Osteocyte (in vitro differentiated cells): ENCODE measurements at regions not wholly inside any gene's neighbourhood (a gene's known extent, or its start where the extent isn't known, plus 50 kb on each side); places are given as distances from the start of the nearest gene placed in this dataset.
"Not testable (repeated sequence)": the region's sequence is repeated elsewhere in the genome, so short reads cannot be mapped to it uniquely, and the experiment has no call there.

Experiments used
- DNase-seq: peaks from one replicate; pipeline ENCODE4 v3.0.0; 2021; ENCODE audit warnings: mixed read lengths; ENCODE audit not compliant: unreplicated experiment; ENCODE audit errors: extremely low spot score
- H3K27ac Mint-ChIP-seq: one replicate; pipeline ENCODE4 v1.8.0; 2021; ENCODE audit warnings: mild to moderate bottlenecking, mixed read lengths; ENCODE audit not compliant: unreplicated experiment
- H3K27me3 Mint-ChIP-seq: one replicate; pipeline ENCODE4 v1.8.0; 2021; ENCODE audit warnings: mixed read lengths; ENCODE audit not compliant: unreplicated experiment
- H3K36me3 Mint-ChIP-seq: one replicate; pipeline ENCODE4 v1.8.0; 2021; ENCODE audit warnings: mixed read lengths; ENCODE audit not compliant: unreplicated experiment
- H3K4me1 Mint-ChIP-seq: one replicate; pipeline ENCODE4 v1.8.0; 2021; ENCODE audit warnings: mixed read lengths; ENCODE audit not compliant: unreplicated experiment
- H3K4me3 Mint-ChIP-seq: one replicate; pipeline ENCODE4 v1.8.0; 2021; ENCODE audit warnings: mild to moderate bottlenecking, moderate library complexity, mixed read lengths; ENCODE audit not compliant: unreplicated experiment
- H3K9me3 Mint-ChIP-seq: one replicate; pipeline ENCODE4 v1.8.0; 2021; ENCODE audit warnings: mixed read lengths; ENCODE audit not compliant: unreplicated experiment
- TF ChIP-seq, protein P1 (sequence below): fragments of 200-600 bp; sonication (generic); IDR thresholded peaks from 2 replicates; pipeline ENCODE4 v1.5.0; 2021; ENCODE audit warnings: antibody characterized with exemption, mild to moderate bottlenecking, moderate library complexity

DNA sequence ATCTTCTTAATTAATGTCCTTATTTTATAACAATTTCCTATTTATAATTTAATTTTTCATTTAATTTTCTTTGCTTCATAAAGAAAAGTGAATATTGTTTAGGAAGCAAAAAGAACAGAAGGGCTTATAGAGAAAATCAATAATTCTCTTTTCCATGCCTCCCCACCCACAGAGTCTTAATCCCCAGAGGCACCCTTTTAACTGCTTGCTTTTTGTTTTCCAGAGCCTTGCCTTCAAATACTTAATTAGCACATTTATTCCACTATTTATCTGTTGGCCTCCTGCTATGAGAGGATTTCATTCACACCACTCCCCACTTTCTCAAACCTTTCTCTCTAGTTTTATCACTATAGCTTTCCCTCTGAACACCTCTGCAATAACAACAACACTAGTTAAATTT lies 373.6 kb downstream of the MBD2 start:
- H3K36me3 Mint-ChIP-seq = no peaks in the 10 kb centered on the region

DNA sequence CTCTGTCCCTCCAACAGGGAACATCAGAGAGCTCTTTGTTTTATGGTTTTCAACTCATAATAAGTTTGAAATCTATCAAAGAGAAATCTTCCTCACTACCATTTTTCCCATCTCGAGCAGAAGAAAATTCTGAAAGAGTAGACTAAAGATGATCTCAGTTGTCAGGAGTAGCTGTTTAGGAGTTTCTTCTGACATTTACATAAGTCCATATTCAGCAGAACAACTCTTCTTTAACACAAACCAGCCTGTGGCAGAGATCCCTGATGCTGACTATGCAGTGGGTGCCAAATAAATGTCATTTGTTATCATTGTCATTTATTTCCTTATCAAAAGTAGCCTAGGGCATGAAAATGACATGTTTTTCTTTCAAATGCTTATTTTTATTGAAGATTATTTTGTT lies 380.7 kb downstream of the MBD2 start:
- H3K4me1 Mint-ChIP-seq = no peaks in the 10 kb centered on the region
- H3K9me3 Mint-ChIP-seq = peaks cover 16% of the 10 kb centered on the region
- no peaks in the 10 kb centered on the region for H3K27me3 Mint-ChIP-seq
- no peak overlapping the region for H3K4me3 Mint-ChIP-seq
- no peak for DNase-seq
- H3K36me3 Mint-ChIP-seq = no peaks in the 10 kb centered on the region
- TF ChIP-seq, protein P1, sequence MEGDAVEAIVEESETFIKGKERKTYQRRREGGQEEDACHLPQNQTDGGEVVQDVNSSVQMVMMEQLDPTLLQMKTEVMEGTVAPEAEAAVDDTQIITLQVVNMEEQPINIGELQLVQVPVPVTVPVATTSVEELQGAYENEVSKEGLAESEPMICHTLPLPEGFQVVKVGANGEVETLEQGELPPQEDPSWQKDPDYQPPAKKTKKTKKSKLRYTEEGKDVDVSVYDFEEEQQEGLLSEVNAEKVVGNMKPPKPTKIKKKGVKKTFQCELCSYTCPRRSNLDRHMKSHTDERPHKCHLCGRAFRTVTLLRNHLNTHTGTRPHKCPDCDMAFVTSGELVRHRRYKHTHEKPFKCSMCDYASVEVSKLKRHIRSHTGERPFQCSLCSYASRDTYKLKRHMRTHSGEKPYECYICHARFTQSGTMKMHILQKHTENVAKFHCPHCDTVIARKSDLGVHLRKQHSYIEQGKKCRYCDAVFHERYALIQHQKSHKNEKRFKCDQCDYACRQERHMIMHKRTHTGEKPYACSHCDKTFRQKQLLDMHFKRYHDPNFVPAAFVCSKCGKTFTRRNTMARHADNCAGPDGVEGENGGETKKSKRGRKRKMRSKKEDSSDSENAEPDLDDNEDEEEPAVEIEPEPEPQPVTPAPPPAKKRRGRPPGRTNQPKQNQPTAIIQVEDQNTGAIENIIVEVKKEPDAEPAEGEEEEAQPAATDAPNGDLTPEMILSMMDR = no peak
- H3K27ac Mint-ChIP-seq = no peak overlapping the region

More for the DNA sequence above, 373.6 kb downstream of the MBD2 start:
- Mint-ChIP-seq H3K27ac (no peak overlapping the region), H3K4me3 (no peak overlapping the region), H3K27me3 (no peaks in the 10 kb centered on the region), H3K4me1 (no peaks in the 10 kb centered on the region), H3K9me3 (peaks cover 3% of the 10 kb centered on the region)
- DNase-seq = no peak
- TF ChIP-seq, protein P1 = no peak

DNA sequence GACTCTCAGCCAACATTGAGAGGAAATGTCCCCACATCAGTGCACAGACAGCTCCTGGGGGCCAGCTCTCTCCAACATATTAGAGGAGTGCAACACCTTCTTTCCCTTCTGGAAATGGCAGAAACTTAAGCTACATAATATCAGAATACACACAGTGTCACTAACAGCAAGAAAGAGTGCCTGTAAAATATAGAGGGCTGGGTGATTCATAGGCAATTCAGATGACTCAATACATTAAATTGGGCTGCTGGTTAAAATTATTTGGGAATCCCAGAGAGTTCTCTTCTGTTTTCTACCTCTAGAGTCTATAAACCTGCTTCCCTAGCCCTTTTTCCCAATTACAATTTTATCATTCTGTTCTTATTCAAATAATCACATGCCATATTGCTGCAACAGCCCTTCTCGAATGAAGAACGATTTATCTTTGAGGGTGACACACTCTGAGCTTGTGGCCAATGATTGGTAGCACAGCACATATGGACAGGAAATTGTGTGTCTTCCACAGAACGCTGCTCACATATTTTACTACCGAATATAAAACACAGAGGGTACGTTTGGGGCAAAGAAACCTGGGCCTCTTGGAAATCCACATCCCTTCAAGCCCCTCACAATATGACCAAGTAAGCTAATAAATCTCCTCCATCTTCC lies 381.2 kb downstream of the MBD2 start:
- H3K4me3 Mint-ChIP-seq = no peak overlapping the region
- no peaks in the 10 kb centered on the region for H3K4me1 Mint-ChIP-seq
- no peaks in the 10 kb centered on the region for H3K36me3 Mint-ChIP-seq
- no peak for DNase-seq
- TF ChIP-seq, protein P1 = no peak
- no peak overlapping the region for H3K27ac Mint-ChIP-seq
- H3K27me3 Mint-ChIP-seq = no peaks in the 10 kb centered on the region
- peaks cover 22% of the 10 kb centered on the region for H3K9me3 Mint-ChIP-seq

DNA sequence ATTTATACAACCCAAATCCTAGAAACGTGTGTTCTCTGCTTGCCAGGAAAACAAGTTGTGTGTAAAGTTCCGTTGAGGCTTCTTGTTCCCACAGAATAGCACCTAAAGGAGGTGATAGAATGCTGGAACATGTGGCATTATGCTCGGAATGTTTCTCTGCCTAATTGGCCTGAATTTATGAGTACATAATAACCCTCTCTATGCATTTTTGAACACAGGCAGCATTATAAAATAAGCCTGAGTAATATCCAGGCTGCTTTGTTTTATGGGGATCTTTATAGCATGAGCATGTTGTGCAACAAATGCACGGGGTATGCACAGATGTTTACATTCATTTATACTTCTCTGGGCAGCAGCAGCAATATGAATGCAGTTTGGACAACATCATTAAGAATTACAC lies 385.7 kb downstream of the MBD2 start:
- H3K36me3 Mint-ChIP-seq = no peaks in the 10 kb centered on the region
- peaks cover 30% of the 10 kb centered on the region for H3K9me3 Mint-ChIP-seq
- H3K27me3 Mint-ChIP-seq = no peaks in the 10 kb centered on the region
- no peak for DNase-seq
- H3K27ac Mint-ChIP-seq = no peak overlapping the region
- TF ChIP-seq, protein P1 = no peak
- no peaks in the 10 kb centered on the region for H3K4me1 Mint-ChIP-seq
- no peak overlapping the region for H3K4me3 Mint-ChIP-seq

DNA sequence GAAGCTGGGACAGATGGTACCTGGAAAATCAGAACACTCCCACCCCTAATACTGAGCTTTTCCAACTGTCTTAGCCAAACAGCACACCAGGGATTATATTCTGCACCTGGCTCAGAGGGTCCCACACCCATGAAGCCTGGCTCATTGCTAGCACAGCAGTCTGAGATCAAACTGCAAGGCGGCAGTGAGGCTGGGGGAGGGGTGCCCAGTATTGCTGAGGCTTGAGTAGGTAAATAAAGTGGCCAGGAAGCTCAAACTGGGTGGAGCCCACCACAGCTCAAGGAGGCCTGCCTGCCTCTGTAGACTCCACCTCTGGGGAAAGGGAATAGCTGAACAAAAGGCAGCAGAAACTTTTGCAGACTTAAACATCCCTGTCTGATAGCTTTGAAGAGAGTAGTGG lies 403.3 kb downstream of the MBD2 start:
- not testable (repeated sequence) for H3K4me1 Mint-ChIP-seq, H3K36me3 Mint-ChIP-seq, DNase-seq, H3K4me3 Mint-ChIP-seq, H3K27ac Mint-ChIP-seq, H3K27me3 Mint-ChIP-seq
- peaks cover 22% of the 10 kb centered on the region for H3K9me3 Mint-ChIP-seq

DNA sequence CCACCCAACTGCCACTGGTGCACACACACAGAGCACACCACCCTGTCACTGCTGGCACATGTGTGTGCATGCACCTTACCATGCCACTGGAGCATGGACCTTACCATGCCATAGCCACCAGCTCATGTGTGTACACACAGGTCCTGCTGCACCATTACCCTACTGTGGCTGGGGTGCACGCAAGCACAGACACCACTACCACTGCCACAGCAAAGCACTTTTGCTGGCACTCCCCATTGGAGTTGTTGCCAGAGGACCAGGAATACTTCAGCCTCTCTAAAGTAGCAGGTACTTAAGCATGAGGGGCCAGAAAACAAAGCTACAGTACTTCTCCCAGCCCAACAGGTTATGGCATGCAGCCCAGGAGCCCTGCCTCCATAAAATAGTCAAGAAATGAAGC lies 404.8 kb downstream of the MBD2 start:
- H3K27me3 Mint-ChIP-seq = no peaks in the 10 kb centered on the region
- H3K9me3 Mint-ChIP-seq = peaks cover 12% of the 10 kb centered on the region

More for the DNA sequence above, 404.8 kb downstream of the MBD2 start:
- TF ChIP-seq, protein P1 = no peak
- Mint-ChIP-seq H3K4me3 (no peak overlapping the region), H3K27ac (no peak overlapping the region), H3K36me3 (no peaks in the 10 kb centered on the region), H3K4me1 (no peaks in the 10 kb centered on the region)
- no peak for DNase-seq
